GM12878 (cell line): ENCODE measurements at regions not wholly inside any gene's neighbourhood (a gene's known extent, or its start where the extent isn't known, plus 50 kb on each side); places are given as distances from the start of the nearest gene placed in this dataset.

ENCODE experiments used
- BRCA1 ChIP-seq: IDR thresholded peaks from 2 replicates; pipeline ENCODE4 v1.6.1; 2011; ENCODE audit warnings: low read depth, low read length, improper control_type of control experiment
- CTCF ChIP-seq, 3 experiments: IDR thresholded peaks in 2 of 3; conservative IDR thresholded peaks in 1 of 3; 2 replicates each; pipeline ENCODE4 v1.5.1; 2011; ENCODE audit warnings: low read depth in 3 of 3, low read length in 3 of 3, mild to moderate bottlenecking in 3 of 3, control low read depth in 2 of 3, moderate library complexity in 2 of 3, inconsistent platforms in 1 of 3, mixed read lengths in 1 of 3; ENCODE audit not compliant: control insufficient read depth in 2 of 3, insufficient read depth in 1 of 3; ENCODE audit errors: extremely low read depth in 1 of 3
- ELK1 ChIP-seq: IDR thresholded peaks from 2 replicates; pipeline ENCODE4 v1.6.1; 2012; ENCODE audit warnings: low read depth, low read length, improper control_type of control experiment
- EP300 ChIP-seq, 2 experiments: fragments of 150-350 bp in 1 of 2; IDR thresholded peaks; 2 replicates each; pipeline ENCODE4 v1.6.1; 2011 to 2012; ENCODE audit warnings: low read depth in 2 of 2, low read length in 2 of 2, borderline replicate concordance in 1 of 2, improper control_type of control experiment in 1 of 2, inconsistent platforms in 1 of 2; ENCODE audit not compliant: control insufficient read depth in 1 of 2
- FOXM1 ChIP-seq: IDR thresholded peaks from 2 replicates; pipeline ENCODE4 v1.6.1; 2012; ENCODE audit warnings: low read depth, mild to moderate bottlenecking, inconsistent platforms, low read length, moderate library complexity
- GATAD2B ChIP-seq: fragments of 450-650 bp; conservative IDR thresholded peaks from 2 replicates; pipeline ENCODE4 v1.6.1; 2017; ENCODE audit warnings: low read depth, mild to moderate bottlenecking, moderate library complexity
- NFYB ChIP-seq: IDR thresholded peaks from 2 replicates; pipeline ENCODE4 v1.6.1; 2011; ENCODE audit warnings: low read depth, mild to moderate bottlenecking, low read length, improper control_type of control experiment, moderate library complexity; ENCODE audit not compliant: insufficient read depth
- RB1 ChIP-seq: fragments of 450-650 bp; formaldehyde crosslinking; IDR thresholded peaks from 2 replicates; pipeline ENCODE4 v1.6.1; 2017; ENCODE audit warnings: mild to moderate bottlenecking, borderline replicate concordance
- TF ChIP-seq, protein P1 (sequence below): IDR thresholded peaks from 2 replicates; pipeline ENCODE4 v1.6.1; 2011; ENCODE audit warnings: mild to moderate bottlenecking, low read depth, low read length, moderate library complexity; ENCODE audit not compliant: insufficient replicate concordance

- TF ChIP-seq, protein P1, sequence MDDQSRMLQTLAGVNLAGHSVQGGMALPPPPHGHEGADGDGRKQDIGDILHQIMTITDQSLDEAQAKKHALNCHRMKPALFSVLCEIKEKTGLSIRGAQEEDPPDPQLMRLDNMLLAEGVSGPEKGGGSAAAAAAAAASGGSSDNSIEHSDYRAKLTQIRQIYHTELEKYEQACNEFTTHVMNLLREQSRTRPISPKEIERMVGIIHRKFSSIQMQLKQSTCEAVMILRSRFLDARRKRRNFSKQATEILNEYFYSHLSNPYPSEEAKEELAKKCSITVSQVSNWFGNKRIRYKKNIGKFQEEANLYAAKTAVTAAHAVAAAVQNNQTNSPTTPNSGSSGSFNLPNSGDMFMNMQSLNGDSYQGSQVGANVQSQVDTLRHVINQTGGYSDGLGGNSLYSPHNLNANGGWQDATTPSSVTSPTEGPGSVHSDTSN: no peak
- TF ChIP-seq FOXM1 (no peak), NFYB (no peak), GATAD2B (no peak), EP300 (IDR thresholded peaks at IDR 0.05; ENCODE audit: borderline replicate concordance in 1 of 2, control insufficient read depth in 1 of 2, low read depth in 2 of 2, low read length in 2 of 2) (no peak), ELK1 (no peak), RB1 (no peak), CTCF (IDR thresholded peaks at IDR 0.05 in 2 of 3, conservative IDR thresholded peaks at IDR 0.05 in 1 of 3; ENCODE audit: control insufficient read depth in 2 of 3, extremely low read depth in 1 of 3, insufficient read depth in 1 of 3, low read depth in 3 of 3, low read length in 3 of 3) (no peak), BRCA1 (no peak)
These were observed 385.1 kb downstream of the SMOC2 start for GRCh38 chr6:168826078-168826390.
